Spleen (tissue), 7 donors: ENCODE measurements at regions not wholly inside any gene's neighbourhood (a gene's known extent, or its start where the extent isn't known, plus 50 kb on each side); places are given as distances from the start of the nearest gene placed in this dataset.

Source experiments
- CTCF ChIP-seq, 11 experiments: fragments of 200-600 bp in 7 of 11; fragments of 450-650 bp in 4 of 11; sonication (generic) in 4 of 11; IDR thresholded peaks in 8 of 11; conservative IDR thresholded peaks in 3 of 11; 1 replicate in 7 of 11; 2 replicates in 4 of 11; pipeline versions ENCODE4 v1.4.0 to v1.8.0; 2016 to 2021; ENCODE audit warnings: antibody characterized with exemption in 11 of 11, inconsistent platforms in 4 of 11, mild to moderate bottlenecking in 1 of 11
- POLR2A ChIP-seq, 3 donors: fragments of 450-650 bp; IDR thresholded peaks; one replicate each; pipeline ENCODE4 v1.5.1; 2017; ENCODE audit warnings: antibody characterized with exemption in 3 of 3, mild to moderate bottlenecking in 1 of 3
- POLR2AphosphoS5 ChIP-seq, 3 donors: sonication (generic); formaldehyde crosslinking; IDR thresholded peaks; one replicate each; pipeline ENCODE4 v1.5.1; 2017; ENCODE audit warnings: antibody characterized with exemption in 3 of 3
- donor health status: DM: no; HTN: no; CAD: no; lungs with moderate emphysema.
- donor health status: DM: no; HTN: no; CAD: no.
- donor health status: DM: no; HTN: no; CAD: no.

- TF ChIP-seq CTCF (IDR thresholded peaks at IDR 0.05 in 8 of 11, conservative IDR thresholded peaks at IDR 0.05 in 3 of 11) = no peak
- no peak for TF ChIP-seq POLR2A (IDR thresholded peaks at IDR 0.05)
- TF ChIP-seq POLR2AphosphoS5 (IDR thresholded peaks at IDR 0.05) = no peak
Observed at GRCh38 chr3:71868876-71869275, 83.9 kb upstream of the PROK2 start.
